OCI-LY3 (cell line): ENCODE measurements at regions not wholly inside any gene's neighbourhood (a gene's known extent, or its start where the extent isn't known, plus 50 kb on each side); places are given as distances from the start of the nearest gene placed in this dataset.
"Not testable (repeated sequence)": the region's sequence is repeated elsewhere in the genome, so short reads cannot be mapped to it uniquely, and the experiment has no call there.

Experiments
- H2AFZ ChIP-seq: fragments of 200-600, 300-600 bp; shearing (Covaris generic); 2 replicates; pipeline ENCODE4 v1.6.0; 2014; ENCODE audit warnings: antibody characterized with exemption, low read depth, low read length
- H3K27ac ChIP-seq: fragments of 200-600, 300-600 bp; sonication (generic); 2 replicates; pipeline ENCODE4 v1.5.1; 2014; ENCODE audit warnings: mild to moderate bottlenecking, low read length, moderate library complexity, mixed read lengths
- H3K27me3 ChIP-seq: fragments of 200-600, 300-600 bp; sonication (generic); 2 replicates; pipeline ENCODE4 v1.6.1; 2014; ENCODE audit warnings: low read depth, low read length, mixed read lengths
- H3K36me3 ChIP-seq: fragments of 200-600, 300-600 bp; sonication (generic); replicated peaks from 2 replicates; pipeline ENCODE3; 2014; ENCODE audit warnings: low read depth, low read length, mixed read lengths
- H3K4me1 ChIP-seq: fragments of 300-600, 200-600 bp; sonication (generic); 2 replicates; pipeline ENCODE4 v1.6.1; 2014; ENCODE audit warnings: low read length, mixed read lengths
- H3K4me2 ChIP-seq: fragments of 200-600, 300-600 bp; sonication (generic); 2 replicates; pipeline ENCODE4 v1.6.1; 2014; ENCODE audit warnings: low read length, mixed read lengths
- H3K4me3 ChIP-seq: fragments of 300-600, 200-600 bp; sonication (generic); 2 replicates; pipeline ENCODE4 v1.5.1; 2014; ENCODE audit warnings: antibody characterized with exemption, mild to moderate bottlenecking, low read length, moderate library complexity
- H3K79me2 ChIP-seq: fragments of 300-600, 200-600 bp; shearing (Covaris generic); 2 replicates; pipeline ENCODE4 v1.6.1; 2014; ENCODE audit warnings: mild to moderate bottlenecking, low read length, mixed read lengths
- H3K9ac ChIP-seq: fragments of 300-600, 200-600 bp; shearing (Covaris generic); 2 replicates; pipeline ENCODE4 v1.6.0; 2014; ENCODE audit warnings: mild to moderate bottlenecking, low read length, moderate library complexity
- H3K9me3 ChIP-seq: fragments of 200-600, 300-600 bp; shearing (Covaris generic); 2 replicates; pipeline ENCODE4 v1.6.1; 2014; ENCODE audit warnings: low read length, mixed read lengths; ENCODE audit not compliant: insufficient read depth
- H4K20me1 ChIP-seq: fragments of 200-600, 300-600 bp; sonication (generic); 2 replicates; pipeline ENCODE4 v1.6.1; 2016; ENCODE audit warnings: low read length, mixed read lengths; ENCODE audit not compliant: insufficient read depth
- EZH2phosphoT487 ChIP-seq: fragments of 200-600 bp; shearing (Covaris generic); IDR thresholded peaks from 2 replicates; pipeline ENCODE4 v1.6.1; 2018; ENCODE audit warnings: antibody characterized with exemption, mixed run types, low read depth
- TF ChIP-seq, protein P1 (sequence below): fragments of 200-600, 300-600 bp; sonication (generic); IDR thresholded peaks from 2 replicates; pipeline ENCODE4 v1.5.1; 2014; ENCODE audit warnings: antibody characterized with exemption, low read length, low read depth

DNA sequence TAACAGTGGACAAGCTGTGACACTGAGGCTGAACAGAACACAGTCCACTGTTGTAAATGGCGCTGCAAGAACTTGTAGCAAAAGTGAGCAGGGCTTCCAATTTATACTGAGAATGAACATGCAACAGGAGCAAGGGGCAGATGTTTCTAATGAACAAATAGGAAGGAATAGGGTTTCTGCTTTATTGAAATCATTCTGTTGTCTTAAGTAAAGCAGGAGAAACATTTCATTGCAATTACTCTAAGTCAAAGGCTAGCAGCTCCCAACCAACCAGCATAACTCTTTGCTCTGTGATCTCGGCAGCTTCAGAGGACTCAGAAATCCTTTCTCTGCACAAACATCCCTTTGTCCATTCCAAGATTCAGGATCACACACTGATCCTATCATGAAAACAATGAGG, 236.2 kb upstream of the PRSS58 start:
- Histone ChIP-seq H3K4me2 (no peak overlapping the region), H4K20me1 (no peaks in the 10 kb centered on the region), H3K27me3 (peaks cover 60% of the 10 kb centered on the region), H3K27ac (no peak overlapping the region), H3K36me3 (no peaks in the 10 kb centered on the region), H3K4me3 (no peak overlapping the region), H3K9me3 (no peaks in the 10 kb centered on the region), H3K4me1 (peaks cover 10% of the 10 kb centered on the region), H3K9ac (no peak overlapping the region), H3K79me2 (no peaks in the 10 kb centered on the region), H2AFZ (no peak overlapping the region)
- TF ChIP-seq EZH2phosphoT487 = no peak
- TF ChIP-seq, protein P1, sequence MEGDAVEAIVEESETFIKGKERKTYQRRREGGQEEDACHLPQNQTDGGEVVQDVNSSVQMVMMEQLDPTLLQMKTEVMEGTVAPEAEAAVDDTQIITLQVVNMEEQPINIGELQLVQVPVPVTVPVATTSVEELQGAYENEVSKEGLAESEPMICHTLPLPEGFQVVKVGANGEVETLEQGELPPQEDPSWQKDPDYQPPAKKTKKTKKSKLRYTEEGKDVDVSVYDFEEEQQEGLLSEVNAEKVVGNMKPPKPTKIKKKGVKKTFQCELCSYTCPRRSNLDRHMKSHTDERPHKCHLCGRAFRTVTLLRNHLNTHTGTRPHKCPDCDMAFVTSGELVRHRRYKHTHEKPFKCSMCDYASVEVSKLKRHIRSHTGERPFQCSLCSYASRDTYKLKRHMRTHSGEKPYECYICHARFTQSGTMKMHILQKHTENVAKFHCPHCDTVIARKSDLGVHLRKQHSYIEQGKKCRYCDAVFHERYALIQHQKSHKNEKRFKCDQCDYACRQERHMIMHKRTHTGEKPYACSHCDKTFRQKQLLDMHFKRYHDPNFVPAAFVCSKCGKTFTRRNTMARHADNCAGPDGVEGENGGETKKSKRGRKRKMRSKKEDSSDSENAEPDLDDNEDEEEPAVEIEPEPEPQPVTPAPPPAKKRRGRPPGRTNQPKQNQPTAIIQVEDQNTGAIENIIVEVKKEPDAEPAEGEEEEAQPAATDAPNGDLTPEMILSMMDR = no peak

DNA sequence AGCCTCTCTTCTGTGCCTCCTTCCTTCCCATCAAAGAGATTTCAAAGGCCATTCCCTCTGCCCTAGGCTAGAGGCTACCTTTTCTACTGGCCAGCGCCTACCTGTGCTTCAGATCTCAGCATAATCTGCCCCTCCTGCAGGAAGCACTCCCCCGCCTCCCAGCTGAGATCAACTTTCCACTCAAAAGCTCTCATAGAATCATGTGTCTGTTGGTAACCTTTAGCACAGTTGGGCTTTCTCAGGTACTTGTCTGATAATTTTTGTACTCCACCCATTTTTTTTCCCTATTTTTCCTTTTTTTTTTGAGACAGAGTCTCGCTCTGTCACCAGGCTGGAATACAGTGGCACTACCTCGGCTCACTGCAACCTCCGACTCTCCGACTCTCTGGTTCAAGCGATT, 231.0 kb upstream of the PRSS58 start:
- Histone ChIP-seq H2AFZ (no peak overlapping the region), H3K36me3 (no peaks in the 10 kb centered on the region), H3K4me2 (no peak overlapping the region), H3K9me3 (no peaks in the 10 kb centered on the region), H4K20me1 (no peaks in the 10 kb centered on the region), H3K27me3 (peaks cover 25% of the 10 kb centered on the region), H3K79me2 (no peaks in the 10 kb centered on the region), H3K4me3 (no peak overlapping the region), H3K9ac (no peak overlapping the region), H3K27ac (no peak overlapping the region), H3K4me1 (peaks cover 18% of the 10 kb centered on the region)
- TF ChIP-seq EZH2phosphoT487 = no peak
- TF ChIP-seq, protein P1 = no peak

DNA sequence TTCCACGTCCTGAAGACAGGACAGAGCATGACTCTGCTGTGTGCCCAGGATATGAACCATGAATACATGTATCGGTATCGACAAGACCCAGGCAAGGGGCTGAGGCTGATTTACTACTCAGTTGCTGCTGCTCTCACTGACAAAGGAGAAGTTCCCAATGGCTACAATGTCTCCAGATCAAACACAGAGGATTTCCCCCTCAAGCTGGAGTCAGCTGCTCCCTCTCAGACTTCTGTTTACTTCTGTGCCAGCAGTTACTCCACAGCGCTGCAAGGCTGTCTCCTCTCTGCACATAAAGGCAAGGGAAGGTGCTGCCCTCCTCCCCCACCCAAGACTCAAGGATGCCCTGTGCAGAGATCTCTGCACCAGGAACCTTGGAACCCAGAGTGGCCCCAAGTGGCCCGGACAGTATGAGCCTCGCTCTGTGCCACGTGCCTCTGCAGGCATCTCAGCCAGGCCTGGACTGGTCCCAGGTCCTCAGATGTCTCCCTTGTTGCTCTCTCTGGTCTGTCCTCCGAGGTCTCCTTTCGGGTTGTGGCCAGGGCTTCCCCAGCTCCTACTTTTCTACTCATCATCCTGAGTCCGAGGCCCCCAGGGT, 230.3 kb upstream of the PRSS58 start:
- no peak overlapping the region for H2AFZ ChIP-seq
- H3K9ac ChIP-seq = no peak overlapping the region
- no peaks in the 10 kb centered on the region for H3K36me3 ChIP-seq
- H3K9me3 ChIP-seq = no peaks in the 10 kb centered on the region
- TF ChIP-seq, protein P1 = no peak
- no peak for TF ChIP-seq EZH2phosphoT487
- no peaks in the 10 kb centered on the region for H4K20me1 ChIP-seq
- H3K4me1 ChIP-seq = peaks cover 18% of the 10 kb centered on the region
- peak overlapping the region; percentile 28 for H3K4me2 ChIP-seq
- peaks cover 25% of the 10 kb centered on the region for H3K27me3 ChIP-seq
- H3K79me2 ChIP-seq = no peaks in the 10 kb centered on the region
- H3K4me3 ChIP-seq = no peak overlapping the region
- H3K27ac ChIP-seq = no peak overlapping the region

DNA sequence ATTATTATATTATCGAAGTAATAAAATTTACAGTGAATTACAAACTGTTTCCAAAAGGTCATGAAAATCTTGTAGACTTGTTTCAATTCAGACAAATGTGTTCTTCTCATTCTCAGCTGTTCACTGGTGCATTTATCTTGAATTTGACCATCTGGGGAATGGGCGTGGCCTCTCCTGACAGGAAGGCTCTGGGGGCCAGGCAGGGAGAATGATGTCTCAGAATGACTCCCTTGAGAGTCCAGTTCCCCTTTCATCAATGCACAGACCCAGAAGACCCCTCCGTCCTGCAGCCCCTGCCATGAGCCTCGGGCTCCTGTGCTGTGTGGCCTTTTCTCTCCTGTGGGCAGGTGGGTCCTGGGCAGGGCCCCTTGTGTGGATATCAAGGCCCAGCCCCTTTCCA, 229.7 kb upstream of the PRSS58 start:
- not testable (repeated sequence) for H2AFZ ChIP-seq, H3K27ac ChIP-seq, H3K4me3 ChIP-seq, H3K36me3 ChIP-seq, H3K79me2 ChIP-seq, H3K9me3 ChIP-seq, H3K9ac ChIP-seq, H4K20me1 ChIP-seq
- Histone ChIP-seq H3K4me2 (peak overlapping the region; percentile 28), H3K4me1 (peaks cover 21% of the 10 kb centered on the region), H3K27me3 (peaks cover 25% of the 10 kb centered on the region)
